ENCODE measurements at regions not wholly inside any gene's neighbourhood (a gene's known extent, or its start where the extent isn't known, plus 50 kb on each side); places are given as distances from the start of the nearest gene placed in this dataset.

GRCh38 chr2:198347349-198347748 lies 543.0 kb downstream of the PLCL1 start:
- TF ChIP-seq EHMT2 (IDR thresholded peaks at IDR 0.05): no peak
- TF ChIP-seq CTCF (IDR thresholded peaks at IDR 0.05 in 2 of 3, conservative IDR thresholded peaks at IDR 0.05 in 1 of 3; ENCODE audit: insufficient read depth in 2 of 3, low read depth in 1 of 3, low read length in 3 of 3): no peak
- TF ChIP-seq ZNF354B (CRISPR knock-in tag; IDR thresholded peaks at IDR 0.05): no peak
- no peak for TF ChIP-seq HDAC6 (IDR thresholded peaks at IDR 0.05; ENCODE audit: low read depth, low read length)
- no peak for TF ChIP-seq IFI16 (CRISPR knock-in tag; IDR thresholded peaks at IDR 0.05)
- no peak for TF ChIP-seq BCL6 (CRISPR knock-in tag; IDR thresholded peaks at IDR 0.05)
- TF ChIP-seq NR3C1 (CRISPR knock-in tag; IDR thresholded peaks at IDR 0.05): no peak
